Central memory CD8-positive, alpha-beta T cell (primary cell): ENCODE measurements at regions not wholly inside any gene's neighbourhood (a gene's known extent, or its start where the extent isn't known, plus 50 kb on each side); places are given as distances from the start of the nearest gene placed in this dataset.

ENCODE experiments used
- ATAC-seq: fragments of 150-1000 bp; cut with Tn5 transposase; replicated peaks from 2 replicates; pipeline ENCODE4 v1.10.0; 2022; ENCODE audit warnings: mild to moderate bottlenecking, moderate FRiP score, moderate number of reproducible peaks; ENCODE audit not compliant: poor library complexity, severe bottlenecking; ENCODE audit errors: extremely low read depth
- DNase-seq, 2 donors: peaks; one replicate each; pipeline ENCODE4 v3.0.0; 2021; ENCODE audit warnings: low spot score in 2 of 2
- H3K27ac Mint-ChIP-seq: one replicate; pipeline ENCODE4 v1.8.0; 2022; ENCODE audit warnings: low read depth, mild to moderate bottlenecking, moderate library complexity, mixed read lengths
- H3K27me3 Mint-ChIP-seq: one replicate; pipeline ENCODE4 v1.8.0; 2022; ENCODE audit warnings: mixed read lengths
- H3K36me3 Mint-ChIP-seq: one replicate; pipeline ENCODE4 v1.8.0; 2022; ENCODE audit warnings: mild to moderate bottlenecking, moderate library complexity, mixed read lengths; ENCODE audit not compliant: insufficient read depth
- H3K4me1 Mint-ChIP-seq: one replicate; pipeline ENCODE4 v1.8.0; 2022; ENCODE audit warnings: mixed read lengths
- H3K4me3 Mint-ChIP-seq: one replicate; pipeline ENCODE4 v1.8.0; 2022; ENCODE audit warnings: mild to moderate bottlenecking, moderate library complexity, mixed read lengths
- H3K9me3 Mint-ChIP-seq: one replicate; pipeline ENCODE4 v1.8.0; 2022; ENCODE audit warnings: mixed read lengths

DNA sequence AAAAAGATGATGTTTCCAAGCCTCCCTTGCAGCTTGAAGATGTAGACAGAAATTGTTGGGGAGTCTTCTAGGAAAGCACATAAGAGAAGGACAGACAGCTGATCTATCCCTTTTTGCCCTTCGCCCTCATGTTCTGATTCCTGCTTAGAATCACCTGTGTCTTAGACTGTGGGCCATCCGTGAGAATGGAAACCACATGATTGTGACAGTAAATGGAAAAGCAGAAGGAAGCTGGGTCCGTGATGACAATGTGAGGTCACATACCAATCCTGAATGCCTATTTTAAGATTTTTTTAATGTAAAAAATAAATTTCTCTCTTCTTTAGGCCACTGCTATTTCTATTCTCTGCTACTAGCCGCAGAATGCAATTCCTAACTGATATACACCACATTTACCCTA is 67.7 kb upstream of the C1orf87 start:
- H3K27ac Mint-ChIP-seq: no peak overlapping the region
- peaks cover 7% of the 10 kb centered on the region for H3K27me3 Mint-ChIP-seq
- H3K4me1 Mint-ChIP-seq: no peaks in the 10 kb centered on the region
- DNase-seq: no peak
- H3K4me3 Mint-ChIP-seq: no peak overlapping the region
- no peaks in the 10 kb centered on the region for H3K9me3 Mint-ChIP-seq
- no peaks in the 10 kb centered on the region for H3K36me3 Mint-ChIP-seq
- no peak for ATAC-seq

- Mint-ChIP-seq H3K9me3 (no peaks in the 10 kb centered on the region), H3K4me1 (peaks cover 8% of the 10 kb centered on the region), H3K4me3 (no peak overlapping the region), H3K27ac (no peak overlapping the region), H3K36me3 (no peaks in the 10 kb centered on the region), H3K27me3 (peaks cover 7% of the 10 kb centered on the region)
- DNase-seq: no peak
- no peak for ATAC-seq
Observed at GRCh38 chr1:60137406-60137805, 63.8 kb upstream of the C1orf87 start.

DNA sequence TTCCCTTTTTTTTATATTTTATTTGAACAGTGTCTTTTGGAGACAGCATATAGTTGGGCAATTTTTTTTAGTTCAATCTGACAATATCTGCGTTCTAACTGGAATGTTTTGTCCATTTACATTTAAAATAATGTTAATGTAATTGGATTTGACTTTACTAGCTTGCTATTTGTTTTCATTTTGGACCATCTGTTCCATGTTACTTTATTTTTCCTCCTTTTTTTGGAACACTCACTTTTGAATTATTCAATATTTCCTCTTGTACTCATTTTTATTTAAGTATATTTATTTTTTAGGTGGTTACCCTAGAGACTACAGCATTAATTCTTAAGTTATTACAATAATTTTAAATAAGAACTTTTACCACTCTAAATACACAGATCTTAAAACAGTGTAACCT is 62.8 kb upstream of the C1orf87 start:
- Mint-ChIP-seq H3K27me3 (peaks cover 7% of the 10 kb centered on the region), H3K4me1 (peaks cover 8% of the 10 kb centered on the region), H3K9me3 (no peaks in the 10 kb centered on the region), H3K27ac (no peak overlapping the region), H3K4me3 (no peak overlapping the region), H3K36me3 (no peaks in the 10 kb centered on the region)
- ATAC-seq: no peak
- no peak for DNase-seq

- peaks cover 8% of the 10 kb centered on the region for H3K4me1 Mint-ChIP-seq
- no peaks in the 10 kb centered on the region for H3K9me3 Mint-ChIP-seq
- no peaks in the 10 kb centered on the region for H3K36me3 Mint-ChIP-seq
- no peaks in the 10 kb centered on the region for H3K27me3 Mint-ChIP-seq
- ATAC-seq (no peak), DNase-seq (no peak)
- H3K4me3 Mint-ChIP-seq: no peak overlapping the region
- H3K27ac Mint-ChIP-seq: no peak overlapping the region
Observed at GRCh38 chr1:60134716-60135115, 61.1 kb upstream of the C1orf87 start.

- no peak overlapping the region for H3K27ac Mint-ChIP-seq
Observed at GRCh38 chr1:60133848-60134247, 60.3 kb upstream of the C1orf87 start.

GRCh38 chr1:60133000-60133673 is 59.6 kb upstream of the C1orf87 start:
- Mint-ChIP-seq H3K4me3 (no peak overlapping the region), H3K36me3 (no peaks in the 10 kb centered on the region), H3K27ac (no peak overlapping the region), H3K9me3 (no peaks in the 10 kb centered on the region), H3K4me1 (peaks cover 8% of the 10 kb centered on the region), H3K27me3 (no peaks in the 10 kb centered on the region)
- DNase-seq (no peak), ATAC-seq (no peak)

More at GRCh38 chr1:60133848-60134247, 60.3 kb upstream of the C1orf87 start:
- Mint-ChIP-seq H3K27me3 (no peaks in the 10 kb centered on the region), H3K36me3 (no peaks in the 10 kb centered on the region), H3K4me3 (no peak overlapping the region), H3K4me1 (peaks cover 8% of the 10 kb centered on the region), H3K9me3 (no peaks in the 10 kb centered on the region)
- DNase-seq (no peak), ATAC-seq (no peak)

DNA sequence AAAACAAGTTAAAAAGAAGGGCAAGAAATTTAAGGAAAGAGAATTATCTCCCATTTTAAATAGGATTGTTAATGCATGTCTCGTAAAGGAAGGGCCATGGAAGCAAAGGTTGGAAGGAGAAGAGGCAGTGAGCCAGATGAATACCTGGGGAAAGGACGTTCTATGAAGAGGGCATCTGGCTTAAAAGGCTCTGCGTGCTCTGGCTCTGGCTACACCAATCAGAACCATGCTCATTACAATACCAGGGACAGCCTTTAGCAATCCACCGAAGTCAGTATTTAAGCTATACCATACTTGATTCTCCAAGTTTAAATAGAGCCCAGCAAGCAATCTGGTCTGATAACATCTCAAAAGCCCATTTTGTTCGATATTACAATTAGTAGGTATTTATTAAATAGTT is 58.5 kb upstream of the C1orf87 start:
- H3K27ac Mint-ChIP-seq: no peak overlapping the region
- ATAC-seq: no peak
- no peaks in the 10 kb centered on the region for H3K27me3 Mint-ChIP-seq
- no peaks in the 10 kb centered on the region for H3K9me3 Mint-ChIP-seq
- H3K36me3 Mint-ChIP-seq: no peaks in the 10 kb centered on the region
- no peak for DNase-seq
- H3K4me3 Mint-ChIP-seq: no peak overlapping the region
- peaks cover 8% of the 10 kb centered on the region for H3K4me1 Mint-ChIP-seq

- Mint-ChIP-seq H3K36me3 (no peaks in the 10 kb centered on the region), H3K4me3 (no peak overlapping the region), H3K27me3 (no peaks in the 10 kb centered on the region), H3K9me3 (no peaks in the 10 kb centered on the region), H3K4me1 (peaks cover 8% of the 10 kb centered on the region), H3K27ac (no peak overlapping the region)
- no peak for ATAC-seq
- DNase-seq: no peak
Observed at GRCh38 chr1:60130703-60131102, 57.1 kb upstream of the C1orf87 start.

- ATAC-seq (no peak), DNase-seq (no peak)
- Mint-ChIP-seq H3K9me3 (no peaks in the 10 kb centered on the region), H3K27ac (no peak overlapping the region), H3K27me3 (no peaks in the 10 kb centered on the region), H3K36me3 (no peaks in the 10 kb centered on the region), H3K4me3 (no peak overlapping the region), H3K4me1 (peaks cover 8% of the 10 kb centered on the region)
Observed at GRCh38 chr1:60129911-60130310, 56.3 kb upstream of the C1orf87 start.

- no peak for DNase-seq
- Mint-ChIP-seq H3K4me3 (no peak overlapping the region), H3K27ac (no peak overlapping the region), H3K36me3 (peaks cover 3% of the 10 kb centered on the region), H3K9me3 (no peaks in the 10 kb centered on the region), H3K27me3 (peaks cover 9% of the 10 kb centered on the region), H3K4me1 (no peaks in the 10 kb centered on the region)
- no peak for ATAC-seq
Observed at GRCh38 chr1:60126723-60127122, 53.2 kb upstream of the C1orf87 start.
